DOHH2 (cell line): ENCODE measurements at regions not wholly inside any gene's neighbourhood (a gene's known extent, or its start where the extent isn't known, plus 50 kb on each side); places are given as distances from the start of the nearest gene placed in this dataset.

Experiments
- CTCF ChIP-seq: fragments of 200-600 bp; sonication (generic); IDR thresholded peaks from one replicate; pipeline ENCODE4 v1.5.1; 2014; ENCODE audit warnings: antibody characterized with exemption, mild to moderate bottlenecking, low read depth, low read length; ENCODE audit not compliant: poor library complexity, severe bottlenecking
- EZH2phosphoT487 ChIP-seq: fragments of 200-600 bp; sonication (generic); IDR thresholded peaks from 2 replicates; pipeline ENCODE4 v1.6.1; 2017; ENCODE audit warnings: borderline replicate concordance, mild to moderate bottlenecking, antibody characterized with exemption, low read length, moderate library complexity, mixed read lengths

DNA sequence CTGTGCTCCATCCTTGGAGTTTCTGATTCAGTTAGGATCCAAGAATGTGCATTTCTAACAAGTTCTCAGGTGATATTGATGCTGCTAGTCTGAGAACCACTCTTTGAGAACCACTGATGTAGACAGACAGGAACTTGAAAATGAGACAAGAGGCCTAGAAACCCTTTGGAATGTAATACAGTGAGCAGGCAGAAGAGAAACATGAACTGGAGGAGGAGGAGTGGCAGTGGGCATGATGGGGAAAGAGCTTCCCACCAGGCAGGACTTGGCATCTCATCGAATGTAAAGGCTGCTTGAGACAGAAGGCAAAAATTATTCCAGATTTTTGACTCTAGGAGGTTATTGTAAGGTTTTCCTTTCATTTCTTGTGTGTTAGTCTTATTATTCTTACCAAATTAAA lies 295.8 kb upstream of the SGCD start:
- TF ChIP-seq CTCF, result no peak
- TF ChIP-seq EZH2phosphoT487, result no peak
